ENCODE measurements at regions not wholly inside any gene's neighbourhood (a gene's known extent, or its start where the extent isn't known, plus 50 kb on each side); places are given as distances from the start of the nearest gene placed in this dataset.
"Not testable (repeated sequence)": the region's sequence is repeated elsewhere in the genome, so short reads cannot be mapped to it uniquely, and the experiment has no call there.

DNA sequence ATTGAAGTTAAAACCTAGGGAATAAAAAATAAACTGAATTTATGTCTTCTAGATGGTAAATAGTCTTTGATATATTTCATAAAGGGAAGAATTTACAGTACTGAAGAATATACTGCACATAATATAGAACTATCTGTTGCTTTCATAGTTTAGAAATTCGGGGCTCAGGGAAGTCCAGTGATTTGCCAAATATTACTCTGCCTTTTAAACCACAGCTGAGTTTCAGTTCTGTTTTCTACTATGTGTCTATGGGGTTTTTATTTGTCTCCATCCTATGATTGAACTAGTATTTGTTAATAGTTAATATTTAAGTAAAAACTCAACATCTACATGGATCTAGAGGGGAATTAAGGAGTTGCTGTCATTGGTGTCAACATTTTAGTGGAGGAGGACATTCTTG, 715.0 kb upstream of the CDH8 start:
- Histone ChIP-seq H3K4me1 (no peaks in the 10 kb centered on the region), H3K9me3 (no peaks in the 10 kb centered on the region), H3K4me3 (no peak overlapping the region), H3K27me3 (no peaks in the 10 kb centered on the region), H3K27ac (no peak overlapping the region), H3K36me3 (no peaks in the 10 kb centered on the region)
- DNase-seq (ENCODE audit: extremely low spot score in 2 of 2) = no peak
- intact Hi-C loops (cut with DNase I) = no loop called here
- TF ChIP-seq, protein P1, sequence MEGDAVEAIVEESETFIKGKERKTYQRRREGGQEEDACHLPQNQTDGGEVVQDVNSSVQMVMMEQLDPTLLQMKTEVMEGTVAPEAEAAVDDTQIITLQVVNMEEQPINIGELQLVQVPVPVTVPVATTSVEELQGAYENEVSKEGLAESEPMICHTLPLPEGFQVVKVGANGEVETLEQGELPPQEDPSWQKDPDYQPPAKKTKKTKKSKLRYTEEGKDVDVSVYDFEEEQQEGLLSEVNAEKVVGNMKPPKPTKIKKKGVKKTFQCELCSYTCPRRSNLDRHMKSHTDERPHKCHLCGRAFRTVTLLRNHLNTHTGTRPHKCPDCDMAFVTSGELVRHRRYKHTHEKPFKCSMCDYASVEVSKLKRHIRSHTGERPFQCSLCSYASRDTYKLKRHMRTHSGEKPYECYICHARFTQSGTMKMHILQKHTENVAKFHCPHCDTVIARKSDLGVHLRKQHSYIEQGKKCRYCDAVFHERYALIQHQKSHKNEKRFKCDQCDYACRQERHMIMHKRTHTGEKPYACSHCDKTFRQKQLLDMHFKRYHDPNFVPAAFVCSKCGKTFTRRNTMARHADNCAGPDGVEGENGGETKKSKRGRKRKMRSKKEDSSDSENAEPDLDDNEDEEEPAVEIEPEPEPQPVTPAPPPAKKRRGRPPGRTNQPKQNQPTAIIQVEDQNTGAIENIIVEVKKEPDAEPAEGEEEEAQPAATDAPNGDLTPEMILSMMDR (IDR thresholded peaks at IDR 0.05) = no peak
- no peak for TF ChIP-seq POLR2A (IDR thresholded peaks at IDR 0.05)

DNA sequence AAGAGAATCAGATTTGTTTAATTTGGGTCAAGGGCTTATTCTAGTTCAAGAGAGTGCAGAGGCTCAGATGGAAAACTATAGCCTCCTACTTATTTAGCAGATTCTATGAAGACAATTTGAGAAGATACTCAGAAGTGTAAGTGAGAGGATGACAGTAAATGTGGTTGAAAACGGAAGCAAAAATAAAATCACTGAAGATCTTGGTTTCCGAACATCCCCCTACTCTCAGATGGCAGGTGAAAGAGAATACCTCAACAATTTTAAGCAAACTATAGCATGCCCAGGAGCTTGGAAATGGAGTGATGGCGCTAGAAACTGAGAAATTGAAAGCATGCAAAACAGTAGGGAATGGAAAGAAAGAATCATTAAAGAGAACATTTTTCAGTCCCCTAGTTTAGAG, 705.5 kb upstream of the CDH8 start:
- no peak overlapping the region for H3K27ac ChIP-seq
- no peak for TF ChIP-seq POLR2A (IDR thresholded peaks at IDR 0.05)
- TF ChIP-seq, protein P1 (IDR thresholded peaks at IDR 0.05) = no peak
- no peak for TF ChIP-seq POLR2AphosphoS5 (IDR thresholded peaks at IDR 0.05; ENCODE audit: insufficient read depth in 1 of 2, low read depth in 1 of 2)
- H3K4me1 ChIP-seq = no peaks in the 10 kb centered on the region
- no peaks in the 10 kb centered on the region for H3K36me3 ChIP-seq
- H3K9me3 ChIP-seq = no peaks in the 10 kb centered on the region
- DNase-seq (ENCODE audit: extremely low spot score in 2 of 2) = no peak
- intact Hi-C loops (cut with DNase I) = no loop called here
- no peaks in the 10 kb centered on the region for H3K27me3 ChIP-seq
- no peak overlapping the region for H3K4me3 ChIP-seq

DNA sequence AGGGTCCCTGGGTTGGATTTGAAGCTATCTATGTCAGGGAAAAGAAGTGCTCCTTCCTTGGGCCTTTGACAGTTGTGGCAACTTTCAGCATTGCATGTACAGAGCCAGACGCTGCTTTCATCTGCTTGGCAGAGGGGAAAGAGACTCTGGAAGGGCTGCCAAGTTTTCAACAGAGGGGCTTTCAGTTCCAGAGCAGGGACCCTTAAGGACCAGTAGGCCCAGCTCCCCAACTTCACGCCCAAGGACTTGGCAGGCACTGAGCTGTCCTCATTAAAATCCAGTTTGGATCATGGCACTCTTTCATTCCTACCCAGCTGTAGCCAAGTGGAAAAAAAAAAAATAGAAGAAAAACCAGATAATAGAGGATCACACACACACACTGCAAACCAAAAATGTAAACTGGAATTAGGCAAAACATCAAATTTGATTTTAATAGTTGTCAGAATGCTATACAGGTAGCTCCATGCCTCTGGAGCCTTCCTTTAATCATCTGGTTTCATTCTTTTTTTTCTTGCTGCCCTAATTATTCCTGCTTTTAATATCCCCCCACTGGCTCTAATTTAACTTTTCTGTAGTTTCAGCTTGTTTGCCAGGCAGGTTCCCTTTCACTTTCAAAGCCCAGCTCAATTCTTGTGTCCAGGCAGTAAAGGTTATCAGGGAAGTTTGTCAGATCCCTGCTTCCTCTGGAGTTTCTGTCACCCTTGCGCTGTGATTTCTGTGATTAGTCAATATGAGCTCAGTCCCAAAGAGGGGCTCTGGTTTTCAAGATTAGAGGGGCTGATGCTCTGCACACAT, 702.6 kb upstream of the CDH8 start:
- Histone ChIP-seq H3K4me3 (no peak overlapping the region), H3K27me3 (no peaks in the 10 kb centered on the region), H3K27ac (no peak overlapping the region), H3K4me1 (no peaks in the 10 kb centered on the region), H3K9me3 (no peaks in the 10 kb centered on the region), H3K36me3 (no peaks in the 10 kb centered on the region)
- TF ChIP-seq, protein P1 (IDR thresholded peaks at IDR 0.05) = no peak
- no peak for TF ChIP-seq POLR2A (IDR thresholded peaks at IDR 0.05)
- no peak for TF ChIP-seq POLR2AphosphoS5 (IDR thresholded peaks at IDR 0.05; ENCODE audit: insufficient read depth in 1 of 2, low read depth in 1 of 2)
- DNase-seq (ENCODE audit: extremely low spot score in 2 of 2) = no peak
- intact Hi-C loops (cut with DNase I) = no loop called here

DNA sequence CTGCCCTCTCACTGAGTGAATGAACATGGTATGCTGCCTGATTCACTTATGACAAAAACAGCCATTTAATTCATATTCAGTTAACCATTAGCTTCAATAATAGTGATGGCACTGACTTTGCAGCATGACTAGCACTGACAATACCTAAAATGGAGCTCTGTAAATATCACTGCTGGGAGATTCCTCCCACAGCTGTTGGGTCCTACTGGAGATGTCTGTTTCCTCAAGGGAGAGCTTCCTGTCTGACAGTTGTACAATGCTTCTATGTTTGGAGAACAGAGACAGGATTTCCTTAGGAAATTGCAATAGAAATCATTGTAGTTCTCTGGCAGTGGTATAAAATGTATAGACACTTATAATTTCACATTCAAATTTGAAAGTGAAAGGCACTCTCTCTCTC, 695.9 kb upstream of the CDH8 start:
- no peaks in the 10 kb centered on the region for H3K4me1 ChIP-seq
- no peak overlapping the region for H3K27ac ChIP-seq
- TF ChIP-seq, protein P1 (IDR thresholded peaks at IDR 0.05) = no peak
- TF ChIP-seq POLR2AphosphoS5 (IDR thresholded peaks at IDR 0.05; ENCODE audit: insufficient read depth in 1 of 2, low read depth in 1 of 2) (no peak), POLR2A (IDR thresholded peaks at IDR 0.05) (no peak)

DNA sequence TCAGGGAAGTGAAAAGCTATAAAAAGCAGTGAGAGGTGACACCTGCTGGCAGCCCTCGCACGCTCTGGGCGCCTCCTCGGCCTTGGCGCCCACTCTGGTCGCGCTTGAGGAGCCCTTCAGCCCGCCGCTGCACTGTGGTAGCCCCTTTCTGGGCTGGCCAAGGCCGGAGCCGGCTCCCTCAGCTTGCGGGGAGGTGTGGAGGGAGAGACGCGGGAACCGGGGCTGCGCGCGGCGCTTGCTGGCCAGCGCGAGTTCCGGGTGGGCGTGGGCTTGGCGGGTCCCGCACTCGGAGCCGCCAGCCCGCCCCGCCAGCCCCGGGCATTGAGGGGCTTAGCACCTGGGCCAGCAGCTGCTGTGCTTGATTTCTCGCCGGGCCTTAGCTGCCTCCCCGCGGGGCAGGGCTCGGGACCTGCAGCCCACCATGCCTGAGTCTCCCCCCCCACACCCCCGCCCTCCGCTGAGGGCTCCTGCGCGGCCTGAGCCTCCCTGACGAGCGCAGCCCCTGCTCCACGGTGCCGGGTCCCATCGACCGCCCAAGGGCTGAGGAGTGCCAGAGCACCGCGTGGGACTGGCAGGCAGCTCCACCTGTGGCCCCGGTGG, 688.5 kb upstream of the CDH8 start:
- DNase-seq (ENCODE audit: extremely low spot score in 2 of 2); H3K9me3 ChIP-seq; H3K27ac ChIP-seq; intact Hi-C loops (cut with DNase I); H3K36me3 ChIP-seq; H3K27me3 ChIP-seq; H3K4me1 ChIP-seq; H3K4me3 ChIP-seq: not testable (repeated sequence)

More for the DNA sequence above, 695.9 kb upstream of the CDH8 start:
- intact Hi-C loops (cut with DNase I) = no loop called here
- no peaks in the 10 kb centered on the region for H3K36me3 ChIP-seq
- DNase-seq (ENCODE audit: extremely low spot score in 2 of 2) = no peak
- no peak overlapping the region for H3K4me3 ChIP-seq
- H3K27me3 ChIP-seq = no peaks in the 10 kb centered on the region
- H3K9me3 ChIP-seq = no peaks in the 10 kb centered on the region

All from vagina (tissue), 2 donors.